ENCODE measurements at regions not wholly inside any gene's neighbourhood (a gene's known extent, or its start where the extent isn't known, plus 50 kb on each side); places are given as distances from the start of the nearest gene placed in this dataset.

DNA sequence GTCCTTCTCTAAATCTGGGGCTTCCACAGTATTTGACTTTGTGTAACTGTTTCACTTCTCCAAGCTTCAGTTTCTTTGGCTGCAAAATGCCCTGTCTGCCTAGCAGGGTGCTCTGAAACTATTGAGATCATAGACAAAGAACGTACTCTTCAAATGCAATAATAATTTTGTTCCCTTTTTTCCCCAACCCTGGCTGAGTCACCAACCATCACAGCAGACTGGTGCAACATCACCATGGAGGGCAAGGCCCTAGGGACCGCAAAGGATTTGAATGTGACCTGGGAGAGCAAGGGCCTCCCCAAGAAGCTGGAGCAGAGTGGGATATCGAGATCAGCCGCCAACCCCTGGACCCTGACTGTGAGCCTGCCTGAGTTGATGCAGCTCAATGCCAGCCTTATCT, 115.0 kb downstream of the FCRL5 start:
- ChIA-PET POLR2A (no interaction called here), CTCF (no interaction called here)
- Histone ChIP-seq H3K4me3 (ENCODE audit: low read depth in 2 of 2, low read length in 1 of 2) (no peak overlapping the region), H3K79me2 (ENCODE audit: insufficient read depth) (no peaks in the 10 kb centered on the region), H4K20me1 (ENCODE audit: insufficient read depth) (no peaks in the 10 kb centered on the region), H2AFZ (ENCODE audit: low read depth) (no peak overlapping the region), H3F3A (replicated peaks; ENCODE audit: insufficient read depth) (no peaks in the 10 kb centered on the region), H3K4me1 (ENCODE audit: control insufficient read depth in 1 of 2, insufficient read depth in 2 of 2, low read depth in 1 of 2, low read length in 1 of 2) (no peaks in the 10 kb centered on the region), H3K4me2 (no peak overlapping the region), H3K9me3 (no peaks in the 10 kb centered on the region), H3K27me3 (ENCODE audit: insufficient read depth) (peaks cover 7% of the 10 kb centered on the region; the same call in 1 of the 2 replicates), H3K9me2 (no peaks in the 10 kb centered on the region), H3K36me3 (replicated peaks in 1 of 2; ENCODE audit: control insufficient read depth in 1 of 2, insufficient read depth in 2 of 2, low read length in 1 of 2) (no peaks in the 10 kb centered on the region), H3K9ac (no peak overlapping the region), H3K27ac (ENCODE audit: low read depth in 2 of 2, low read length in 1 of 2) (no peak overlapping the region)
- no peak for TF ChIP-seq FOXJ3 (CRISPR knock-in tag; IDR thresholded peaks at IDR 0.05)
- TF ChIP-seq NFIC (IDR thresholded peaks at IDR 0.05; ENCODE audit: borderline replicate concordance) = no peak
- TF ChIP-seq NRF1 (IDR thresholded peaks at IDR 0.05; ENCODE audit: low read depth, low read length) = no peak
- TF ChIP-seq YY1 (IDR thresholded peaks at IDR 0.05; ENCODE audit: low read depth) = no peak
- TF ChIP-seq RFX5 (IDR thresholded peaks at IDR 0.05; ENCODE audit: low read length) = no peak
- TF ChIP-seq, protein P1, sequence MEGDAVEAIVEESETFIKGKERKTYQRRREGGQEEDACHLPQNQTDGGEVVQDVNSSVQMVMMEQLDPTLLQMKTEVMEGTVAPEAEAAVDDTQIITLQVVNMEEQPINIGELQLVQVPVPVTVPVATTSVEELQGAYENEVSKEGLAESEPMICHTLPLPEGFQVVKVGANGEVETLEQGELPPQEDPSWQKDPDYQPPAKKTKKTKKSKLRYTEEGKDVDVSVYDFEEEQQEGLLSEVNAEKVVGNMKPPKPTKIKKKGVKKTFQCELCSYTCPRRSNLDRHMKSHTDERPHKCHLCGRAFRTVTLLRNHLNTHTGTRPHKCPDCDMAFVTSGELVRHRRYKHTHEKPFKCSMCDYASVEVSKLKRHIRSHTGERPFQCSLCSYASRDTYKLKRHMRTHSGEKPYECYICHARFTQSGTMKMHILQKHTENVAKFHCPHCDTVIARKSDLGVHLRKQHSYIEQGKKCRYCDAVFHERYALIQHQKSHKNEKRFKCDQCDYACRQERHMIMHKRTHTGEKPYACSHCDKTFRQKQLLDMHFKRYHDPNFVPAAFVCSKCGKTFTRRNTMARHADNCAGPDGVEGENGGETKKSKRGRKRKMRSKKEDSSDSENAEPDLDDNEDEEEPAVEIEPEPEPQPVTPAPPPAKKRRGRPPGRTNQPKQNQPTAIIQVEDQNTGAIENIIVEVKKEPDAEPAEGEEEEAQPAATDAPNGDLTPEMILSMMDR (IDR thresholded peaks at IDR 0.05) = no peak
- no peak for TF ChIP-seq SIN3A (IDR thresholded peaks at IDR 0.05; ENCODE audit: borderline replicate concordance, low read depth, low read length)
- no peak for DNase-seq
- 5% methylated on average over 4 of the region's 4 CpGs for WGBS (ENCODE audit: low lambda C conversion rate)

- DNase-seq = no peak
- POLR2A ChIA-PET = no interaction called here
- CTCF ChIA-PET = no interaction called here
- H3K36me3 ChIP-seq (replicated peaks in 1 of 2; ENCODE audit: control insufficient read depth in 1 of 2, insufficient read depth in 2 of 2, low read length in 1 of 2) = no peaks in the 10 kb centered on the region
- H3K4me3 ChIP-seq (ENCODE audit: low read depth in 2 of 2, low read length in 1 of 2) = no peak overlapping the region
- H3K4me2 ChIP-seq = no peak overlapping the region
- no peak overlapping the region for H3K9ac ChIP-seq
- H3K9me3 ChIP-seq = no peaks in the 10 kb centered on the region
- 1% methylated on average over 5 of the region's 5 CpGs for WGBS (ENCODE audit: low lambda C conversion rate)
- H3K79me2 ChIP-seq (ENCODE audit: insufficient read depth) = no peaks in the 10 kb centered on the region
- no peaks in the 10 kb centered on the region for H4K20me1 ChIP-seq (ENCODE audit: insufficient read depth)
- TF ChIP-seq, protein P1 (IDR thresholded peaks at IDR 0.05) = no peak
- TF ChIP-seq NFIC (IDR thresholded peaks at IDR 0.05; ENCODE audit: borderline replicate concordance) (no peak), CHD2 (IDR thresholded peaks at IDR 0.05; ENCODE audit: low read length, partially characterized antibody) (no peak), RCOR1 (IDR thresholded peaks at IDR 0.05; ENCODE audit: low read length) (no peak), POLR2AphosphoS5 (IDR thresholded peaks at IDR 0.05; ENCODE audit: low read depth, low read length) (no peak), RAD21 (IDR thresholded peaks at IDR 0.05; ENCODE audit: low read length) (no peak), MEF2A (IDR thresholded peaks at IDR 0.05; ENCODE audit: borderline replicate concordance, low read depth) (no peak), YY1 (IDR thresholded peaks at IDR 0.05; ENCODE audit: low read depth) (no peak), ELF1 (IDR thresholded peaks at IDR 0.05) (no peak), FOXJ3 (CRISPR knock-in tag; IDR thresholded peaks at IDR 0.05) (no peak), RFX5 (IDR thresholded peaks at IDR 0.05; ENCODE audit: low read length) (no peak), MAX (IDR thresholded peaks at IDR 0.05; ENCODE audit: low read depth) (no peak), EZH2phosphoT487 (IDR thresholded peaks at IDR 0.05; ENCODE audit: borderline replicate concordance, low read depth) (no peak), USF1 (IDR thresholded peaks at IDR 0.05; ENCODE audit: borderline replicate concordance, low read depth) (no peak), GABPA (IDR thresholded peaks at IDR 0.05; ENCODE audit: low read depth) (no peak), TAF1 (IDR thresholded peaks at IDR 0.05; ENCODE audit: borderline replicate concordance, low read depth, low read length) (no peak), JUND (IDR thresholded peaks at IDR 0.05) (no peak), NRF1 (IDR thresholded peaks at IDR 0.05; ENCODE audit: low read depth, low read length) (no peak)
- TF ChIP-seq, protein P2, sequence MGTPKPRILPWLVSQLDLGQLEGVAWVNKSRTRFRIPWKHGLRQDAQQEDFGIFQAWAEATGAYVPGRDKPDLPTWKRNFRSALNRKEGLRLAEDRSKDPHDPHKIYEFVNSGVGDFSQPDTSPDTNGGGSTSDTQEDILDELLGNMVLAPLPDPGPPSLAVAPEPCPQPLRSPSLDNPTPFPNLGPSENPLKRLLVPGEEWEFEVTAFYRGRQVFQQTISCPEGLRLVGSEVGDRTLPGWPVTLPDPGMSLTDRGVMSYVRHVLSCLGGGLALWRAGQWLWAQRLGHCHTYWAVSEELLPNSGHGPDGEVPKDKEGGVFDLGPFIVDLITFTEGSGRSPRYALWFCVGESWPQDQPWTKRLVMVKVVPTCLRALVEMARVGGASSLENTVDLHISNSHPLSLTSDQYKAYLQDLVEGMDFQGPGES (IDR thresholded peaks at IDR 0.05; ENCODE audit: low read depth, low read length) = no peak
- TF ChIP-seq, protein P3, sequence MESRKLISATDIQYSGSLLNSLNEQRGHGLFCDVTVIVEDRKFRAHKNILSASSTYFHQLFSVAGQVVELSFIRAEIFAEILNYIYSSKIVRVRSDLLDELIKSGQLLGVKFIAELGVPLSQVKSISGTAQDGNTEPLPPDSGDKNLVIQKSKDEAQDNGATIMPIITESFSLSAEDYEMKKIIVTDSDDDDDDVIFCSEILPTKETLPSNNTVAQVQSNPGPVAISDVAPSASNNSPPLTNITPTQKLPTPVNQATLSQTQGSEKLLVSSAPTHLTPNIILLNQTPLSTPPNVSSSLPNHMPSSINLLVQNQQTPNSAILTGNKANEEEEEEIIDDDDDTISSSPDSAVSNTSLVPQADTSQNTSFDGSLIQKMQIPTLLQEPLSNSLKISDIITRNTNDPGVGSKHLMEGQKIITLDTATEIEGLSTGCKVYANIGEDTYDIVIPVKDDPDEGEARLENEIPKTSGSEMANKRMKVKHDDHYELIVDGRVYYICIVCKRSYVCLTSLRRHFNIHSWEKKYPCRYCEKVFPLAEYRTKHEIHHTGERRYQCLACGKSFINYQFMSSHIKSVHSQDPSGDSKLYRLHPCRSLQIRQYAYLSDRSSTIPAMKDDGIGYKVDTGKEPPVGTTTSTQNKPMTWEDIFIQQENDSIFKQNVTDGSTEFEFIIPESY (IDR thresholded peaks at IDR 0.05; ENCODE audit: borderline replicate concordance, low read depth) = no peak
- no peak overlapping the region for H3K27ac ChIP-seq (ENCODE audit: low read depth in 2 of 2, low read length in 1 of 2)
- H3K27me3 ChIP-seq (ENCODE audit: insufficient read depth) = peaks cover 7% of the 10 kb centered on the region; the same call in 1 of the 2 replicates
- no peaks in the 10 kb centered on the region for H3F3A ChIP-seq (replicated peaks; ENCODE audit: insufficient read depth)
- H2AFZ ChIP-seq (ENCODE audit: low read depth) = no peak overlapping the region
- H3K4me1 ChIP-seq (ENCODE audit: control insufficient read depth in 1 of 2, insufficient read depth in 2 of 2, low read depth in 1 of 2, low read length in 1 of 2) = no peaks in the 10 kb centered on the region
- H3K9me2 ChIP-seq = no peaks in the 10 kb centered on the region
These were observed 120.6 kb downstream of the FCRL5 start for GRCh38 chr1:157431751-157432150.

All from SK-N-SH (cell line).